ENCODE measurements at regions not wholly inside any gene's neighbourhood (a gene's known extent, or its start where the extent isn't known, plus 50 kb on each side); places are given as distances from the start of the nearest gene placed in this dataset.
A peak's percentile ranks its signal among the peaks of the same experiment; 100 is the strongest.
"Not testable (repeated sequence)": the region's sequence is repeated elsewhere in the genome, so short reads cannot be mapped to it uniquely, and the experiment has no call there.

DNA sequence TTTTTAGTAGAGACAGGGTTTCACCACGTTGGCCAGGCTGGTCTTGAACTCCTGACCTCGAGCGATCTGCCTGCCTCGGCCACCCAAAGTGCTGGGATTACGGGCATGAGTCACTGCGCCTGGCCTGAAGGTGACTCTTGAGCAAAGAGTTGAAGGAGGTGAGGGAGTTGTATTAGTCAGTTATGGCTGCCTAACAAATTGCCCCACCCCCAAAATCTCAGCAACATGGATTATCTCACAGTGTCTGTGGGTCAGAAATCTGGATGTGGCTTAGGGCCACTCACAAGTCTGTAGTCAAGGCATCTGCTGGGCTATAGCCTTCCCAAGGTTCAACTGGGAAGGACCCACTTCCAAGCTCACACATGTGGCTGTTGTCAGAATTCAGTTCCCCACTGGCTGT, 52.8 kb upstream of the ADGRE5 start:
- no peak for DNase-seq

- DNase-seq: not testable (repeated sequence)
These were observed 54.2 kb upstream of the ADGRE5 start for GRCh38 chr19:14327061-14327460.

DNA sequence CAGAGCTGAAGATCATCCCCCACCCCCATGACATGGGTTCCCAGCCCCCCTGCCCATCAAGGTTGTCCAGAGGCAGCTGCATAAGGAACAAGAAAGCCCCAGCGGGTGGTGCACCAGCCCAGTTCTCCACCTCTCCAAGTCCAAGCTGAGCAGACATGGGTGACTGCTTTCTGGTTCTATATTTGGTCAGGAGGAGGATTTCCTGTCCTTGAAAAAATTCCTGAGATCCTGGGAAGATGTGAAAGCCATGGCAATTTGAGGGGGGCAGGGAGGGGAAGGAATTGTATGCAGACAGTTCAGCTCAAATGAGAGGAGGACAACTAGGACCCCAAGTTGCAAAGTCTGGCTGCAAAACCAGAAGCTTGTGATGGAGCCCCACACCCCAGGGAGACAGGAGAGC, 55.4 kb upstream of the ADGRE5 start:
- no peak for DNase-seq

GRCh38 chr19:14325134-14325533, 56.1 kb upstream of the ADGRE5 start:
- DNase-seq: no peak

DNA sequence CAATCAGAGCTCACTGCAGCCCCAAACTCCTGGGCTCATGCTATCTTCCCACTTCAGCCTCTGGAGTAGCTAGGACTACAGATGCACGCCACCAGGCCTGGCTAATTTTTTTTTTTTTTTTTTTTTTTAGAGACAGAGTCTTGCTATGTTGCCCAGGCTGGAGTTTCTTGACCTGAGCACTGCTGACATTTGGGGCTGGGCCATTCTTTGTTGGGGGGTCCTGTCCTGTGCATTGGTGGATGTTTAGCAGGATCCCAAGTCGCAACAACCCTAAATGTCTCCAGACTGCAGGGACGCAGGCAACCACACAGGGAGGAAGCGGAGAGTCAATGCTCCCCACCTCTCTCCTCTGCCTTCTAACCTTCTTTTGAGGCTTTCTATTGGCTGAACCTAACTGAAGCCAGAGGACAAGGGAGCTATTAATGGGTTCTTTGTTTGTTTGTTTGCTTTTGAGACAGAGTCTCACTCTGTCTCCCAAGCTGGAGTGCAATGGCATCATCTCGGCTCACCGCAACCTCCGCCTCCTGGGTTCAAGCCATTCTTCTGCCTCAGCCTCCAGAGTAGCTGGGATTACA, 58.3 kb upstream of the ADGRE5 start:
- DNase-seq: no peak

GRCh38 chr19:14320253-14320652, 61.0 kb upstream of the ADGRE5 start:
- DNase-seq: no peak

DNA sequence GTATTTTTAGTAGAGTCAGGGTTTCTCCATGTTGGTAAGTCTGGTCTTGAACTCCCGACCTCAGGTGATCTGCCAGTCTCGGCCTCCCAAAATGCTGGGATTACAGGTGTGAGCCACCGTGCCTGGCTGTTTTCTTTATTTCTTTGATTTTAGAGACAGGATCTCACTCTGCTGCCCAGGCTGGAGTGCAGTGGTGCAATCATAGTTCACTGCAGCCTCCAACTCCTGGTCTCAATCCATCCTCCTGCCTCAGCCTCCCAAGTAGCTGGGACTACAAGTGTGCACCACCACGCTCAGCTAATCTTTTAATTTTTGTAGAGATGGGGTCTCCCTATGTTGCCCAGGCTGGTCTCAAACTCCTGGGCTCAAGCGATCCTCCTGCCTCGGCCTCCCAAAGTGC, 61.5 kb upstream of the ADGRE5 start:
- not testable (repeated sequence) for DNase-seq

DNA sequence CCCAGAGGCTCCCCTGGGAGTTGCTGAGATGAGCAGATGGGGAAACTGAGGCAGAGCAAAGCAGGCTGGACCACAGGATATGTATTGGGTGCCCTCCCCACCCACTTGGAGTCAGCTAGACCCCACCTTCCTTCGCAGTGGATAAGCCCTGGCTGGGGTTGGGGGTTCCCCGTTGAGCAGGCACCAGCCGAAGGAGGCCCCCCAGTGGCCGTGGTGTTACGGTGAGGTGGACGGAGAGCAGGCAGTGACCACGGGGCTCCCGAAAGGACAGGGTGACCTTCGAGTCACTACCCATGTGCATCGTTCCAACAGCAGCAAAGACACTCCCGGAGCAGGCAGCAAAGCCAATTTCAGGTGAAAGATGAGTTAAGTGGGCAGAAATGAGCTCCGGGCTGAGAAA, 62.4 kb upstream of the ADGRE5 start:
- no peak for DNase-seq

GRCh38 chr19:14317157-14317556, 64.1 kb upstream of the ADGRE5 start:
- DNase-seq: no peak

- DNase-seq: no peak
These were observed 65.8 kb upstream of the ADGRE5 start for GRCh38 chr19:14315433-14315832.

GRCh38 chr19:14310055-14310454, 71.2 kb upstream of the ADGRE5 start:
- DNase-seq: no peak

GRCh38 chr19:14305706-14306105, 75.5 kb upstream of the ADGRE5 start:
- no peak for DNase-seq

DNA sequence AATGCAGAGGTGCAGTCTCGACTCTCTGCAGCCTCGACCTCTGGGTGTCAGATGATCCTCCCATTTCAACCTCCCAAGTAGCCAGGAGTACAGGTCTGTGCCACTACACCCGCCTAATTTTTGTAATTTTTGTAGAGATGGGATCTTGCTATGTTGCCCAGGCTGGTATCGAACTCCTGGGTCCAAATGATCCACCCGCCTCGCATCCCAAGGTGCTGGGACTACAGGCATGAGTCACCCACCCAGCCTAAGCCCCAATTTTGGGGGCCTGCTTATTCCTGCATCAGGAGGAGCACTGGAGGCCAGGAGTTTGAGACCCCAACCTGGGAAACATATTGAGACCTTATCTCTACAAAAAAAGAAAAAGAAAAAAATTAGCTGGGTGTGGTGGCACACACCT, 80.1 kb upstream of the ADGRE5 start:
- DNase-seq: no peak

DNA sequence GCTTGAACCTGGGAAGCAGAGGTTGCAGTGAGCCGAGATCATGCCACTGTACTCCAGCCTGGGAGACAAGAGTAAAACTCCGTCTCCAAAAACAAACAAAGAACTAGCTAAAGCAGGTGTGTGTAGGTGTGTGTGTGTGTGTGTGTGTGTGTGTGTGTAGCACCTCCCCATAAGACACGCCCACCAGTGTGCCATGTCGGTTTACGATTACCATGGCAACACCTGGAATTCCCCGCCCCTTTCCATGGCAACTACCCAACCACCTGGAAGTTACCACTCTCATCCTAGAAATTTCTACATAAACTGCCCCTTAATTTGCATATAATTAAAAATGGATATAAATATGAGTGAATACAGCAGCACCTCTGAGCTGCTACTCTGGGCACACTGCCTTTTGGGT, 80.9 kb upstream of the ADGRE5 start:
- DNase-seq: no peak

DNA sequence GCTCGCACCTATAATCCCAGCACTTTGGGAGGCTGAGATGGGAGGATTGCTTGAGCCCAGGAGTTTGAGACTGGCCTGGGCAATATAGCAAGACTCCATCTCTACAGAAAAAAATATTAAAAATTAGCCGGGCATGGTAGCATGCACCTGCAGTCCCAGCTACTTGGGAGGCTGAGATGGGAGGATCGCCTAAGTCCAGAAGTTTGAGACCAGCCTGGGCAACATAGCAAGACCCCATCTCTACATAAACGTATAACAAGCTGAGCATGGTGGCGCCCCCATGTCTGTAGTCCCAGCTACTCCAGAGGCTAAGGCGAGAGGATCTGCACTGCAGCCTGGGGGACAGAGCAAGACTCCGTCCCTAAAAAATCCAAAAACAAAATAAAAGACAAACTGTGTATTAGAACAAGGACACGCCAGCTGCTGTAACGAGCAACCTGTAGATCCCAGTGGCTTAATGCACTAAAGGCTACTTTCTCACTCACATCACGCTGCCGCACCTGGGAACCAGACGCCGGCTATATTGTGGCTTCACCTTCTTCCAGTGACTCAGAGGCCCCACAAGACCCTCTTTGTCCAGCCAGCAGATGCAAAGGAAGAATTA, 81.9 kb upstream of the ADGRE5 start:
- not testable (repeated sequence) for DNase-seq

- not testable (repeated sequence) for DNase-seq
These were observed 83.2 kb upstream of the ADGRE5 start for GRCh38 chr19:14297883-14298576.

DNA sequence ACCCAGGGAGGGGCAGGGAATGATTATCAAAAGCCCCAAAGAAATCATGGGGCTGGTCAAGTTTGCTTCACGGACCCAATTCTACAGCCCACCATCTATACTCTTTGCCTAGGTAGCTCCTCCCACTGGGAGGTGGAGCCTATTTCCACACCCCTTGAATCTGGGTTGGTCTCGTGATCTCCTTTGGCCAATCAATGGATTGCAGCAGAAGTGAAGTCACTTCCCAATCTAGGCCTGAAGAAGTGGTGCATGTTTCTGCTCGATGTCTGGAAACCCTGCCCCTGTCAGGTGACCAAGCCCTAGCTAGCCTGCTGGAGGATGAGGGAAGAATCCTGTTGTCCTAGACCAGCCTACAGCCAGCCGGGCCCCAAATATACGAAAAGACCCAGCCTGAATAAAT, 86.3 kb upstream of the ADGRE5 start:
- DNase-seq: peak in 1 of 2 donors; percentile 38

- not testable (repeated sequence) for DNase-seq
These were observed 87.5 kb upstream of the ADGRE5 start for GRCh38 chr19:14293816-14294170.

DNA sequence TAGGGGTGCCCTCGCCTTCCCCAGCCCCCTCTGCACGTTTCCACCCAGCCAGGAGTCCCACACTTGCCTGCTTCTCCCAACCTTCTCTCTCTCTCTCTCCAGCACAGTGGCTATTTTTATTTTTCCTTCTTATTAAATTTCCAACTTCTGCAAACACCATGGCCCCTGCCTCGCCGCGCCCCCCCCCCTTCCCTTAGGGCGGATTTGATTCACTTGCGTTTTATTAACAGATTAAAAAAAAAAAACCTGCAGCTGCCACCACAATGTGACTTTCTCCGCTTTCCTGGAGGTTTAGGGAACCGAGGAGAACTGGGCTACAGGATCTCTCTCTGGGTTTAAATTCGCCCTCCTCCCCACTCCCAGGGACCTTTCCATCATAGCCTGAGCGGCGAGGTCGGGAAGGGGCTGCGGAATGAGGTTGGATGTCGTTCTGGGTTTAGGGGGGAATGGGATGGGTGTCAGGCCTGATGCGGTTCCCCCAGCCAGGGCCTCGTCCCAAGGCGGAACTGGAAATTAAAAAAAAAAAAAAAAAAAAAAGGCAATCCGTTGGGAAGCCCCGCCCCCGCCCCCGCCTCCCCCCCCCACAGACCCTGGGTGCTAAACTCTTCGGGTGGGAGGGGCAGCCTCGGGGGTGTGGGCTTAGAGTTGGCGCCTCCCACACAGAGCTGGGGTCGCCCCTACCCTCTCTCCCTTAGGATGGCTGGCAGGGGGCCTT, 87.3 kb upstream of the ADGRL1 start:
- DNase-seq: not testable (repeated sequence)

- DNase-seq: not testable (repeated sequence)
These were observed 83.8 kb upstream of the ADGRL1 start for GRCh38 chr19:14289810-14290209.

DNA sequence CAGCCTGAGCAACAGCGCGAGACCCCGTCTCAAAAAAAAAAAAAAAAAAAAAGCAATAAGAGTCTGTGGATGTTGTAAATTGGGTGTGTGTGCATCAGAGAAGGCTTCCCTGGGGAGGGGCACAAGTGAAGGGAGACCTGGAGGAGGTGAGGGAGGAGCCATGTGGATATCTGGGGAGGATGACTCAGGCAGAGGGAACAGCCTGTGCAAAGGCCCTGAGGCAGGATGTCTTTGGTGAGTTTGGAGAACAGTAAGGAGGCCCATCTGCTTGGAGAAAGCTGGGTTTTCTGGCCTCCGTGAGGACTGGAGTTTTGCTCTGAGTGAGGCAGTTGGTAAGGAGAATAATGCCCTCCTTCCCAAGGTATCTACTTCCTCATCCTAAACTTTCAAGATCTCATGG, 81.9 kb upstream of the ADGRL1 start:
- not testable (repeated sequence) for DNase-seq

DNA sequence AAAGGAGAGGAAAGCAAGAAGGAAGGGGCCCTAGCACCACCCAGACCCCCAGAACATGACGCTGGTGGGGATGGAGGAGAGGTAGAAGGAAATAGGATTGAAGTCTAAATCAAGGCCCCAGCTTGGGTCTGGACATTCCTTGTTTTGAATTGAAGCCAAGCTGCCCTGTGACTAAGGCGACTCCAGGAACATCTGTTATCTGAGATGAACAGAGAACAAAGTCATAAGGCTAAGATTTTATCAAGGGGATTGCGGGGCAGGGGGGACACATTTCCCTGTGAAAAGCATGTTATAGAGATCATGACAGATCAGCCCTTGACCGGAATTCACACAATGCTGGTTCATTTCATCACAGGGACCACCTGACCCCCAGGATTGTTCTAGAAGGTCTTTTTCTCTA, 80.6 kb upstream of the ADGRL1 start:
- not testable (repeated sequence) for DNase-seq

DNA sequence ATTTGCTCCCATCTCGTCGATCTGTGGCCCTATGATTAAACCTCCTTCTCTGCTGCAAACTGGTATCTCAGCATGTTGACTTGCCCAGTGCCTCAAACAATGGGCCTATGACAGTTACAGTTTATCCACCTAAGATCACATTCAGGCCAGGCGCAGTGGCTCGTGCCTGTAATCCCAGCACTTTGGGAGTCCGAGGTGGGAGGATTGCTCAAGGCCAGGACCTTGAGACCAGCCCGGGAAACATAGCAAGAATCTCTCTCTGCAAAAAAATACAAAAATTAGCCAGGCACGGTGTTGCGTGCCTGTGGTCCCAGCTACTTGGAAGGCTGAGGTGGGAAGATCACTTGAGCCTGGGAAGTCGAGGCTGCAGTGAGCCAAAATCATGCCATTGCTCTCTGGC, 79.8 kb upstream of the ADGRL1 start:
- DNase-seq: not testable (repeated sequence)
